ENCODE measurements at regions not wholly inside any gene's neighbourhood (a gene's known extent, or its start where the extent isn't known, plus 50 kb on each side); places are given as distances from the start of the nearest gene placed in this dataset.

DNA sequence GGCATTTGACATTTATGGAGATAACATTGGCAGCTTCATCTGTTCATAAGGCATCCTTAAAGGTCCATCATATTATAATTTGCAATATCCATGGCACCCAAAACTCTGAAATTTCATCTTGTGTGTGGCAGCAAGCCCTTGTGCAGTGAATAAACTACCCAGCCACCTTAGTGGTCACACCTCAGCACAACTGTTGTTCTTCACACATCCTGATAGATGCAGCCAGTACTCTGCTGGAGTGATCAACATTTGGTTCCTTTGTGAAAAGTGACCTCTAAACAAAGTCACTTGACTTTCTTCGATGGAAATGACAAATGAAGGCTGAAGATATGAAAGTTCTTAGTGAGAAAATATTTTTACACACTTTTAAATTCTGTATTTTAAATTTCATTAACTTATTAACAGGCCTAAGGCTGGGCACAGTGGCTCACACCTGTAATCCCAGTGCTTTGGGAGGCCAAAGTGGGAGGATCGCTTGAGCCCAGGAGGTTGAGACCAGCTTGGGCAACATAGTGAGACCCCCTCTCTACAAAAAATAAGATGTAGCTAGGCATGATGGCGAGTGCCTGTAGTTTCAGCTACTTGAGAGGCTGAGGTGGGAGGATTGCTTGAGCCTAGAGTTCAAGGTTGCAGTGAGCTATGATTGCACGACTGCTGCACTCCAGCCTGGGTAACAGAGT is 161.4 kb downstream of the SPRY1 start:
- TF ChIP-seq GATA1 (IDR thresholded peaks at IDR 0.05; ENCODE audit: low read depth, low read length) (no peak), POLR2A (IDR thresholded peaks at IDR 0.05; ENCODE audit: low read length) (no peak)
- DNase-seq: no peak

DNA sequence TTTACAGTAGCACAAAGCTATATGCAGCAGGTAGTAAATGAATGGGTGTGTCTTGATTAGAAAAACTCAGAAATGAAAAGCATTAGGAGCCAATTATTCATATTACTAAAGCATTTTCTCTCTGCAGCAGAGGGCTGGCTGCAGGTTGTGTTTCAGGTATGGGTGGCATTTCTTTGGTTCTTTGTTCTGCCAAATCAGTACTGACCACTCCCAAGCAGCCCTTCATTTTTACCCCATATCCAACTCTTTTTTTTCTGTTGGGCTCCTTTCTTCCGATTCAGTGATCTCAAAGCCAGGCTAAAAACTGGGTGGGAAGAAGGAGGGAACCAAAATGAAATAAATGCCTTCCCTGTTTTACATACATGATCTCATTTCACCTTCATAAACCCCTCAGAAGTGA is 162.3 kb downstream of the SPRY1 start:
- DNase-seq: no peak
- TF ChIP-seq GATA1 (IDR thresholded peaks at IDR 0.05; ENCODE audit: low read depth, low read length): no peak
- TF ChIP-seq POLR2A (IDR thresholded peaks at IDR 0.05; ENCODE audit: low read length): no peak

- no peak for TF ChIP-seq GATA1 (IDR thresholded peaks at IDR 0.05; ENCODE audit: low read depth, low read length)
- DNase-seq: no peak
Measured at GRCh38 chr4:123559955-123560871, 163.6 kb downstream of the SPRY1 start.

- DNase-seq: no peak
- TF ChIP-seq POLR2A (IDR thresholded peaks at IDR 0.05; ENCODE audit: low read length) (no peak), GATA1 (IDR thresholded peaks at IDR 0.05; ENCODE audit: low read depth, low read length) (no peak)
Measured at GRCh38 chr4:123561525-123561924, 164.9 kb downstream of the SPRY1 start.

DNA sequence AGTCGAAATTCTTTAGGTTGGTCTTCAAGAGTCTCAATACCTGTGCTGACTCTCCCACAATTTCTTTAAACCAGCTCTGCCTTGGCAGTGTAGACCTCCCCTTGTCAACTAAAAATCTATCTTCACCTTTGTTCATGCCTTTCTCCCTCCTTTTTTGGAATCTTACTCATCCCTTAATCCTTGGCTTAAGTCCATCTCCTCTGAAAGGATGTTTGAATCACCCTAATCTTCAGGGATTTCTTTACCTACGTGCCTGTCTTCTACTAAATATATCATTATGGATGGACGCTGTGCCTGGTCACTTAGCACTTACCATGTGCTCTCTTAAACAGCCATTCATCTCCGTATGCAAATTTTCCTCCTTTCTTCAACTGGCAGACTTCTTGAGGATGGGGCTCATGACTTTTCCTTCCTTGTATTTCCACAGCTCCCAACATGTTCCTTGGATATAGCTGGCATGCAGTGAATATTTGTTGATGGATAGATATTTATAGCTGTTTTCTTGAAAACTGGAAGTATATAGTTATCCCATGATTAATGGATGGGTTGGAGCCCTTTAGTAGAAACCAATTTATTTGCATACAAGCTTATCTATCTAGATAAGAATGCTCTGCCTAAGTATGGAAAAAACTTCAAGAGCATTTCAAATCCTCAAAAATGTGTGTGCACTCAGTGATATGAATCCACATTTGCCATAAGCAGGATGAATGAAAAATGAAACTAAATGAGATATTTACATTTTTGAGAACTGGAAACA is 166.6 kb downstream of the SPRY1 start:
- TF ChIP-seq POLR2A (IDR thresholded peaks at IDR 0.05; ENCODE audit: low read length) (no peak), GATA1 (IDR thresholded peaks at IDR 0.05; ENCODE audit: low read depth, low read length) (no peak)
- peak in 1 of 2 experiments; percentile 3 for DNase-seq

- no peak for TF ChIP-seq GATA1 (IDR thresholded peaks at IDR 0.05; ENCODE audit: low read depth, low read length)
- TF ChIP-seq POLR2A (IDR thresholded peaks at IDR 0.05; ENCODE audit: low read length): no peak
- DNase-seq: peak; percentile 80 to 88
Measured at GRCh38 chr4:123564758-123565346, 168.3 kb downstream of the SPRY1 start.

- DNase-seq: no peak
- no peak for TF ChIP-seq GATA1 (IDR thresholded peaks at IDR 0.05; ENCODE audit: low read depth, low read length)
- no peak for TF ChIP-seq POLR2A (IDR thresholded peaks at IDR 0.05; ENCODE audit: low read length)
Measured at GRCh38 chr4:123568936-123569335, 172.3 kb downstream of the SPRY1 start.

DNA sequence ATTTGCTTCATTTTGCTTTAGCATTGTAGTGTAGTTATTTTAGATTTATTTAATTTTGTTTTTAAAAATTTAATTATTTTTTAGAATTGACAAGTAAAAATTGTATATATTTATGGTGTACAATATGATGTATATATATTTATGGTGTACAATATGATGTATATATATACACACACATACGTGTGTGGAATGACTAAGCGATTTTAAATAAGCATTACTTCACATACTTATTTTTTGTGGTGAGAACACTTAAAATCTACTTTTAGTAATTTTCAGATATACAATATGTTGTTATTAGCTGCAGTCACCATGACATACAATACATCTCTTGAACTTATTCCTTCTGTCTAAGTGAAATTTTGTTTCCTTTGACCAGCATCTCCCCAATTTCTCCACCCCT is 172.9 kb downstream of the SPRY1 start:
- TF ChIP-seq POLR2A (IDR thresholded peaks at IDR 0.05; ENCODE audit: low read length): no peak
- TF ChIP-seq GATA1 (IDR thresholded peaks at IDR 0.05; ENCODE audit: low read depth, low read length): no peak
- DNase-seq: no peak

- TF ChIP-seq GATA1 (IDR thresholded peaks at IDR 0.05; ENCODE audit: low read depth, low read length): no peak
- no peak for DNase-seq
Measured at GRCh38 chr4:123573866-123574508, 177.4 kb downstream of the SPRY1 start.

- DNase-seq: no peak
- TF ChIP-seq POLR2A (IDR thresholded peaks at IDR 0.05; ENCODE audit: low read length): no peak
- no peak for TF ChIP-seq GATA1 (IDR thresholded peaks at IDR 0.05; ENCODE audit: low read depth, low read length)
Measured at GRCh38 chr4:123575291-123575690, 178.7 kb downstream of the SPRY1 start.

DNA sequence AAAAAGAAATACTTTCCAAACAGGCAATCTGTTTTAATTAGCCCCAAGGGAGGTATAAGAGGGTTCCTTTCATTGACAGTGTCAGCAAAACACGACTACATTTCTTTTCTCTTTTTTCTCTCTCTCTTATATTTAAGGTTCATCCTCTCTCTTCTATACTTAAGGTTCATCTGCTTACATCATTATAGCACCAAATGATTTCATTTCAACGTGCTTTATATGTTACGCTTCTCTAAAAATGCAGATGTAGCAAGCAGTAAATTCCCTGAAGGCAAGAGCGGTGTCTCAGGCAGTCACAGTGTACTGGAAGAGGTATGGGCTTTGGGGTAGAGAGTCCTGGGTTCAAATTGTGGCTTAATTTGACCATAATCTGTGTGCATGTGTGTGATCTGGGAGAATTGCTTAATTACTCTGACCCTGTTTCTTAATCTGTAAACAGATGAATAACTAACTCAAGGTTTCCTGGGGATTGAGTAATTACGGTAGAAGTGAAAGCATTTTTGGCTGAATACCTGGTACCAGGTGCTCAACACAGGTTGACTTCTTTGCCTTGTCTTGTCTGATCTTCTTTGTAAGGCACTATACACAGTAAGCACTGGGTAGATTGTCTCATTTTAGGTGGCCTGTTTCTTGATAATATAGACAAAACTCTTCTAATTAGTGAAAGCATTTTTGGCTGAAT is 180.8 kb downstream of the SPRY1 start:
- DNase-seq: no peak
- TF ChIP-seq GATA1 (IDR thresholded peaks at IDR 0.05; ENCODE audit: low read depth, low read length): no peak
- no peak for TF ChIP-seq POLR2A (IDR thresholded peaks at IDR 0.05; ENCODE audit: low read length)

DNA sequence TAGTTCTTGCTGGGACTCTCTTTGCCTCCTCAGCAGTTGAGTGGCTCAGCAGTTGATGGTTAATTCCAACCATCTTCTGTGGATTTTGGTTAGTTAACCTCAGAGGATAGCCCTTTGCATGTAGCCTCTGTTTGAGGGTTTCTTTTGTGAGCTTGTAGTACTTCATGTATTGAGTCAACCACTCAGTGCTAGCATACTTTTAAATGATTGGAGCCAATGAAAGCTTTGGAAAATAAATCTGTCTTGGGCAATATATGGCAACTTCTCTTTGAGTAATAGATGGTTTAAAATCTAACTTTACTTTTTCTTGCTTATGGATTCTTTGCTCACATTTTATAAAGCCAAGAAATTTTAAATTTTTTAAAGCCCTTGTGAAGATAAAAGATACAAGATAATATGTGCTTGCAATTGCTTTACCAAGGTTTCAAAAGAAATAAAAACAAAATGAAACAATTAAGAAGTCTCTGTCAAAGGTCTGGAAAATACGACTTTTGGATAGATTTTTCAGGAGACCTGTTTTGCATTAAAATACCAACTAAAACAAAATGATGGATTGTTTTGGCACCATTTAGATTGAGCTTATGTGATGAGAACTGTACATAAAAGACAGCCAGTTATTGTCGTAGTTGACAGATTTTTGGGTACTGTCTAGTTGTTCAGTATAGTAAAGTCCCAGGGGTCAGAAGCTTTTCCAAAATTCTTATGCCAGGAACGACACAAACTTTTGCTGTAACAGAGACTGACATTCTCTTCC is 181.9 kb downstream of the SPRY1 start:
- DNase-seq: no peak
- TF ChIP-seq GATA1 (IDR thresholded peaks at IDR 0.05; ENCODE audit: low read depth, low read length) (no peak), POLR2A (IDR thresholded peaks at IDR 0.05; ENCODE audit: low read length) (no peak)

Measured in erythroblast (primary cell).